Choroid plexus epithelial cell (primary cell): ENCODE measurements at regions not wholly inside any gene's neighbourhood (a gene's known extent, or its start where the extent isn't known, plus 50 kb on each side); places are given as distances from the start of the nearest gene placed in this dataset.
"Not testable (repeated sequence)": the region's sequence is repeated elsewhere in the genome, so short reads cannot be mapped to it uniquely, and the experiment has no call there.

Experiments
- DNase-seq: peaks from one replicate; pipeline ENCODE4 v3.0.0-alpha.2; 2010; ENCODE audit warnings: low read depth
- H3K4me3 ChIP-seq: 2 replicates; pipeline ENCODE4 v1.5.1; 2011; ENCODE audit warnings: low read depth, mild to moderate bottlenecking, control low read depth, low read length, moderate library complexity

GRCh38 chrX:89539150-89539549 is 382.6 kb upstream of the TGIF2LX start:
- not testable (repeated sequence) for H3K4me3 ChIP-seq, DNase-seq

DNA sequence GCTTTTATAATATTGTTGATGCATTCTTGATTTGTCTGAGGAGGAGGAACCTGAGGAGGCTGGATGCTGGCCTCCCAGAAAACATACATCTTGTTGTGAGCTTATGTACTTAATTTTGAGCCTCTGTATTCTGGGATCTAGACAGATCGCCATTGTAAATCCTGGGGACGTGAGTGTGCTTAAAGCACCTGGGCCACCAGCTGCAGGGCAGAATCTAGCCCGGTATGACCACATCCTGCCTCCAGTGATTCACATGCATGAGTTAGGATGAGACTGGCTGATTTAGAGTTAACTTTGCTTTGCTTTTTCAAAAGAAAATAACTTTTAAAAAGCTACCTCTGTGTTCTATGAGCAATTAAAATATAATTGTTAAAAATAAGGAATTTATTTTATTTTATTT is 364.6 kb upstream of the TGIF2LX start:
- not testable (repeated sequence) for DNase-seq, H3K4me3 ChIP-seq

GRCh38 chrX:89562079-89562478 is 359.6 kb upstream of the TGIF2LX start:
- not testable (repeated sequence) for H3K4me3 ChIP-seq, DNase-seq

DNA sequence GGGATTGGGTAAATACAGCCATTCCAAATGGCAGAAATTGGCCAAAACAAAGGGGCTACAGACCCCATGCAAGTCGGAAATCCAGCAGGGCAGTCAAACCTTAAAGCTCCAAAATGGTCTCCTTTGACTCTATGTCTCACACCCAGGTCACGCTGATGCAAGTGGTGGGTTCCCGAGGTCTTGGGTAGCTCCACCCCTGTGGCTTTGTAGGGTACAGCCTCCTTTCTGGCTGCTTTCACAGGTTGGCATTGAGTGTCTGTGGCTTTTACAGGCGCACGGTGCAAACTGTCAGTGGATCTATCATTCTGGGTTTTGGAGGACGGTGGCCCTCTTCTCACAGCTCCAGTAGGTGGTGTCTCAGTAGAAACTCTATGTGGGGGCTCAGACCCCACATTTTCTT is 358.6 kb upstream of the TGIF2LX start:
- not testable (repeated sequence) for DNase-seq, H3K4me3 ChIP-seq

GRCh38 chrX:89567787-89568186 is 353.9 kb upstream of the TGIF2LX start:
- DNase-seq, result not testable (repeated sequence)

GRCh38 chrX:89581868-89582267 is 339.8 kb upstream of the TGIF2LX start:
- not testable (repeated sequence) for DNase-seq, H3K4me3 ChIP-seq

More at GRCh38 chrX:89567787-89568186, 353.9 kb upstream of the TGIF2LX start:
- not testable (repeated sequence) for H3K4me3 ChIP-seq

DNA sequence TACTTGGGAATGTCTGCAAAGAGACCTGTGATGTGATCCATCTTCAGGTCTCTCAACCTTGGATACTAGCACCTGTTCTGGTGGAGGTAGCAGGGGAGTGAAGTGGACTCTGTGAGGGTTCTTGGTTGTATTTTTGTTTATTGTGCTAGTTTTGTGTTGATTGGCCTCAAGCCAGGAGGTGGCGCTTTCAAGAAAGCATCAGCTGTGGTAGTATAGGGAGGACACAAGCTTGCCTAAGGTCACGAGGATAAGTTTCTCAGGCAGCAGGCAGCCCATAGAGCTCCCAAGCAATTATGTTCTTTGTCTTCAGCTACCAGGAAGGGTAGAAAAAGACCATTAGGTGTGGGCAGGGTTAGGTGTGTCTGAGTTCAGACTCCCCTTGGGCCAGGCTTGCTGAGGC is 289.9 kb upstream of the TGIF2LX start:
- not testable (repeated sequence) for DNase-seq, H3K4me3 ChIP-seq

GRCh38 chrX:89635887-89636286 is 285.8 kb upstream of the TGIF2LX start:
- DNase-seq, H3K4me3 ChIP-seq: not testable (repeated sequence)

- H3K4me3 ChIP-seq, DNase-seq: not testable (repeated sequence)
These were observed 263.0 kb upstream of the TGIF2LX start for GRCh38 chrX:89658662-89659061.

- not testable (repeated sequence) for H3K4me3 ChIP-seq, DNase-seq
These were observed 215.2 kb upstream of the TGIF2LX start for GRCh38 chrX:89706481-89706880.

DNA sequence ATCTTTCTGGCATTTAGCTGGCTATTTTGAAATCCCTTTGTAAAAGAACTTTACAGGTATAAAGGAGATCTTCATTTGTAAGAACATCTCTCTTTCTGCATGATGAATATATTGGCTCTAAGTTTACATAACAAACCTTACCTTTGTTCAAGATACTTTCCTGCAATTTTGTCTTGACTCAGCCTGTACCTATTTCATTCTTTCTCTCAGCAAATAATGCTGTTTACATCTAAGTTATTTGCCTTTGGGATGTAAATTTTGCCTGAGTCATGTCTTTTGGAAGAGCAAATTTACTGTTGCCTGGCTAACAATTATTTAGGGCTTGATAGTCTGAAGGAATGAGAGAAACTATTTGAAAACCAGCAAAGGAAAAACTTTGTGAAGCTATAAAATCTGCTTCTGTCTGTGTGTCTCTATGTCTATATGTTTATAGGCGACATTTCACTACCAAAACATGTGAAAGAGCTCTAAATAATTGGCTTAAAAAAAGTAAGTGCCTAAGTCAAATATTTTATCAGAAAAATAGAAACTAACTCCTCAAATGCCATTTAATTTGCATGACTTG is 214.3 kb upstream of the TGIF2LX start:
- H3K4me3 ChIP-seq, DNase-seq: not testable (repeated sequence)

DNA sequence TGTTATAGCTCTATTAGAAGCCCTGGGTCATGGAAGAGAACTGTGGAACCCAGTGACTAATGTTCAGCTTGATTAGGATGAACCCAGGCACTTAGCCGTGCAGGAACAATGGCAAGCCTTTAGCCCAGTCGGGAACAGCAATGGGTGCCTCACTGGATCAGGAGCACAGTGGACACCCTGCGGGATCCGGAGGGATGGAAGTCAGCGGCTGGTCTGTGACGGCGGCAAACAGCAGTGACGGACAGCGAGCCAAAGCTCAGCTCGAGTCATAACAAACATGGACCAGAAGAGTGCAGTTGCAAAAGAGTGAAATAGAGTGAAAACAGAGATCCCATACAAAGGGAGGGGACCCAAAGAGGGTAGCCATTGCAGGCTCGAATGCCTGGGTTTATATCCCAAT is 187.3 kb upstream of the TGIF2LX start:
- DNase-seq, H3K4me3 ChIP-seq: not testable (repeated sequence)

DNA sequence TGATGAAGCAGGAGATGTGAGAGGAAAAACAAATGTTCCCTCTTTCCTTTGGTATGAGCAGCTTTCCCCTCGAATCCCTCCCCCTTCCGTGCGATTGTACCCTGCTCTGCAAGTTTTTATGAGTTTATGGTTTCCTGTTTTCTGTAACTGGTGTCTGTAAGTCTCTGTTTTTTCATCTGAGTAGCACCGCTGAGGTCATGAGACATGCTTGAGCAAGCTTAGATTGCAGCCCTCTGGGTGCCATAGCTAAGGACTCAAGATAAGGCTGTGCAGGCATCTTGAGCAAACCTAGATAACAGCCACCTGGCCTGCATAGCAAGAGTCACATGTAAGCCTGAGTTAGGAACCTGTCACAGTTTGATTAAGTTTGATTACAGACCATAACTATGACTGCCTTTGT is 165.2 kb upstream of the TGIF2LX start:
- H3K4me3 ChIP-seq, DNase-seq: not testable (repeated sequence)

GRCh38 chrX:89757767-89758166 is 163.9 kb upstream of the TGIF2LX start:
- peak; percentile 1 for DNase-seq
- not testable (repeated sequence) for H3K4me3 ChIP-seq

DNA sequence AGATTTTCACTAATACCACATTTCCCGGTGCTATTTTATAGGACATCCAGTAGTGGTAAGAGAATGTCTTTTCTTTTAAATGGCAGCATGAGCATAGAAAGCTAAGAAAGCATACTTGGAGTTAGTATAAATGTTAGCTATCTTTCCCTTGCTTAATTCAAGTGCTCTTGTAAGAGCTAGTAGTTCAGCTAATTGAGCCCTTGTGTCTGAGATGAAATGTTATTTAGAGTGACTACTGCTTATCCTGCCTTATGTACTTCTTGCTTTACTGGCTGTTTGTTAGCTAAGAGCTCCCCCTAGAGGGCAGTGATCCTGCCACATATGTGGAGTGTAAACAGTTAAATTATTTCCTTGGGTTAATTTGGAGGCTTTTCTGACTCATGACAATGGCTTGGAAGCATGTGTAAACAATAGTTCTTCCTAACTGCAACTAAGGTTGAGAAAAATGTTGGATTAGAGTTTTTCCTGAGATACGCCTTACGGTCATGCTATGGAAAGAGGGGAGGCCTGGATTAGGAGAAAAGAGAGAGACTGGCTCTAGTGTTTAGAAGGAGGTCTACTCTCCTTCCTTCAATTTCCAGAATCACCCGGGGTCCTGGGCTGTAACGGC is 162.5 kb upstream of the TGIF2LX start:
- DNase-seq, H3K4me3 ChIP-seq: not testable (repeated sequence)

DNA sequence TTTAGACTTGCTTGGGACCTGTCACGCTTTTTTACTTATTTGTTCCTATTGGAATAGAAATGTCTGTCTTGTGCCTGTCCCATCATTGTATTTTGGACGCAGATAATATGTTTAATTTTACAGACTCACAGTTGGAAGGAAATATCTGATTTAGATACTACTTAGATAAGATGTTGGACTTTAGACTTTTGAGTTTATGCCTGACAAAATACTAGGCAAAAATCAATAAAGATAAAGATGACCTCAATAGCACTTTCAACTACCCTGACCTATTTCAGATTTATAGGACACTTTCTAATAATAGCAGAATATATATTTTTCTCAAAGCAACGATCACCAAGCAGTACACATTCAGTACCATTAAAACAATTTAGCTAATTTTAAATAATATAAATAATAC is 150.1 kb upstream of the TGIF2LX start:
- not testable (repeated sequence) for DNase-seq, H3K4me3 ChIP-seq

DNA sequence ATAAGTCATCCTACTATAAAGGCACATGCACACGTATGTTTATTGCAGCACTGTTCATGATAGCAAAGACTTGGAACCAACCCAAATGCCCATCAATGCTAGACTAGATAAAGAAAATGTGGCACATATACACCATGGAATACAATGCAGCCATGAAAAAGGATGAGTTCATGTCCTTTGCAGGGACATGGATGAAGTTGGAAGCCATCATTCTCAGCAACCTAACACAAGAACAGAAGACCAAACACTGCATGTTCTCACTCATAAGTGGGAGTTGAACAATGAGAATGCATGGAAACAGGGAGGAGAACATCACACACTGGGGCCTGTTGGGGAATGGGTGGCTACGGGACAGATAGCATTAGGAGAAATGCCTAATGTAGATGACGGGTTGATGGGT is 110.3 kb upstream of the TGIF2LX start:
- DNase-seq, H3K4me3 ChIP-seq: not testable (repeated sequence)

DNA sequence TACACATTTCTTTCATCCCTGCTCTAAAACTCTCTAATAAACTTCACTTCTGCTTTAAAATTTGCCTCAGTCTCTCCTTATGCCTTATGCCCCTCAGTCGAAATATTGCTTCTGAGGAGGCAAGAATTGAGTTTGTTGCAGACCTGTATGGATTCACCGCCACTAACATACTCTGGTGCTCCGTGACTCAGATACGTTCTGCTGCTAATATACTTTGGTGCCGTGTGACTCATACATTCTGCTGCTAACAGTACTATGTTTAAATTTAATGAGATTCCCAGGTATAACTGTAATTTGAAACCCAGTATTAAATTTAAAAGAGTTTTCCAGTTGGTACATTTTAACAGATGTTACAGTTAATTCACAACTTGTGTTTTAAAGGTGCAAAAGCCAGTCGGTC is 82.0 kb upstream of the TGIF2LX start:
- not testable (repeated sequence) for H3K4me3 ChIP-seq, DNase-seq

- not testable (repeated sequence) for H3K4me3 ChIP-seq
- peak; percentile 2 for DNase-seq
These were observed 50.0 kb upstream of the TGIF2LX start for GRCh38 chrX:89871662-89872061.
